Choroid plexus epithelial cell (primary cell): ENCODE measurements at regions not wholly inside any gene's neighbourhood (a gene's known extent, or its start where the extent isn't known, plus 50 kb on each side); places are given as distances from the start of the nearest gene placed in this dataset.

Experiments
- DNase-seq: peaks from one replicate; pipeline ENCODE4 v3.0.0-alpha.2; 2010; ENCODE audit warnings: low read depth
- H3K4me3 ChIP-seq: 2 replicates; pipeline ENCODE4 v1.5.1; 2011; ENCODE audit warnings: low read depth, mild to moderate bottlenecking, control low read depth, low read length, moderate library complexity
- CTCF ChIP-seq: conservative IDR thresholded peaks from 2 replicates; pipeline ENCODE4 v1.5.1; 2011; ENCODE audit warnings: low read depth, mild to moderate bottlenecking, control low read depth, inconsistent platforms, low read length, moderate library complexity

GRCh38 chr7:17007841-17008240 lies 126.1 kb upstream of the AGR3 start:
- DNase-seq: no peak
- TF ChIP-seq CTCF: no peak
- no peak overlapping the region for H3K4me3 ChIP-seq

- DNase-seq: peak; percentile 76
- peak; percentile 55 for TF ChIP-seq CTCF
- H3K4me3 ChIP-seq: no peak overlapping the region
Observed at GRCh38 chr7:17009007-17009719, 127.4 kb upstream of the AGR3 start.

- no peak overlapping the region for H3K4me3 ChIP-seq
- DNase-seq: no peak
- no peak for TF ChIP-seq CTCF
Observed at GRCh38 chr7:17009933-17010332, 128.2 kb upstream of the AGR3 start.

GRCh38 chr7:17010637-17011300 lies 129.0 kb upstream of the AGR3 start:
- DNase-seq: no peak
- no peak overlapping the region for H3K4me3 ChIP-seq
- no peak for TF ChIP-seq CTCF

GRCh38 chr7:17013204-17013603 lies 131.4 kb upstream of the AGR3 start:
- H3K4me3 ChIP-seq: no peak overlapping the region
- no peak for TF ChIP-seq CTCF
- DNase-seq: no peak

- H3K4me3 ChIP-seq: no peak overlapping the region
- no peak for TF ChIP-seq CTCF
- no peak for DNase-seq
Observed at GRCh38 chr7:17014686-17015085, 132.9 kb upstream of the AGR3 start.

GRCh38 chr7:17015598-17016031 lies 133.8 kb upstream of the AGR3 start:
- TF ChIP-seq CTCF: no peak
- peak; percentile 28 for DNase-seq
- no peak overlapping the region for H3K4me3 ChIP-seq
